ENCODE measurements at regions not wholly inside any gene's neighbourhood (a gene's known extent, or its start where the extent isn't known, plus 50 kb on each side); places are given as distances from the start of the nearest gene placed in this dataset.

- no peak for TF ChIP-seq PAWR (CRISPR knock-in tag; IDR thresholded peaks at IDR 0.05; ENCODE audit: borderline replicate concordance)
- TF ChIP-seq HOXD1 (CRISPR knock-in tag; IDR thresholded peaks at IDR 0.05) = no peak
- TF ChIP-seq ZNF563 (CRISPR knock-in tag; IDR thresholded peaks at IDR 0.05) = 0 out of 2 replicates have a peak, but pooled peaks have one; percentile 43
- no peak for TF ChIP-seq TBX3 (IDR thresholded peaks at IDR 0.05; ENCODE audit: borderline replicate concordance)
- TF ChIP-seq SKI (IDR thresholded peaks at IDR 0.05; ENCODE audit: partially characterized antibody) = no peak
- TF ChIP-seq ZNF34 (CRISPR knock-in tag; IDR thresholded peaks at IDR 0.05; ENCODE audit: borderline replicate concordance) = no peak
- TF ChIP-seq ZBTB21 (CRISPR knock-in tag; IDR thresholded peaks at IDR 0.05) = no peak
- peak; percentile 91 for TF ChIP-seq USF2 (IDR thresholded peaks at IDR 0.05; ENCODE audit: low read depth, low read length)
- TF ChIP-seq USF2 (CRISPR knock-in tag; IDR thresholded peaks at IDR 0.05; ENCODE audit: borderline replicate concordance) = peak; percentile 96; the same call in 1 of the 2 replicates
- TF ChIP-seq TRIM22 (IDR thresholded peaks at IDR 0.05) = no peak
- no peak for TF ChIP-seq TOE1 (CRISPR knock-in tag; IDR thresholded peaks at IDR 0.05)
- no peak for TF ChIP-seq ATF5 (CRISPR knock-in tag; IDR thresholded peaks at IDR 0.05; ENCODE audit: low read depth)
- TF ChIP-seq FOXA1 (IDR thresholded peaks at IDR 0.05) = no peak
- TF ChIP-seq FOXA1 (CRISPR knock-in tag; IDR thresholded peaks at IDR 0.05) = no peak
- no peak for TF ChIP-seq ZNF780A (CRISPR knock-in tag; IDR thresholded peaks at IDR 0.05)
- TF ChIP-seq FIP1L1 (IDR thresholded peaks at IDR 0.05; ENCODE audit: borderline replicate concordance, insufficient read depth, low read depth, low read length) = no peak
- TF ChIP-seq LCORL (IDR thresholded peaks at IDR 0.05) = no peak
- no peak; the same call in 1 of the 2 replicates for TF ChIP-seq LCORL (CRISPR knock-in tag; IDR thresholded peaks at IDR 0.05)
- TF ChIP-seq ZNF558 (CRISPR knock-in tag; IDR thresholded peaks at IDR 0.05; ENCODE audit: borderline replicate concordance) = peak; percentile 62; the same call in 1 of the 2 replicates
- TF ChIP-seq BCL3 (CRISPR knock-in tag; IDR thresholded peaks at IDR 0.05) = no peak; the same call in 1 of the 2 replicates
- TF ChIP-seq PBX3 (CRISPR knock-in tag; IDR thresholded peaks at IDR 0.05; ENCODE audit: borderline replicate concordance) = no peak
- TF ChIP-seq TEAD3 (CRISPR knock-in tag; optimal IDR thresholded peaks at IDR 0.05; ENCODE audit: borderline replicate concordance) = no peak
- TF ChIP-seq GPBP1L1 (CRISPR knock-in tag; IDR thresholded peaks at IDR 0.05) = no peak
Observed at GRCh38 chr6:105992315-105992961, 93.7 kb upstream of the PRDM1 start (continued).
